ENCODE measurements at regions not wholly inside any gene's neighbourhood (a gene's known extent, or its start where the extent isn't known, plus 50 kb on each side); places are given as distances from the start of the nearest gene placed in this dataset.

DNA sequence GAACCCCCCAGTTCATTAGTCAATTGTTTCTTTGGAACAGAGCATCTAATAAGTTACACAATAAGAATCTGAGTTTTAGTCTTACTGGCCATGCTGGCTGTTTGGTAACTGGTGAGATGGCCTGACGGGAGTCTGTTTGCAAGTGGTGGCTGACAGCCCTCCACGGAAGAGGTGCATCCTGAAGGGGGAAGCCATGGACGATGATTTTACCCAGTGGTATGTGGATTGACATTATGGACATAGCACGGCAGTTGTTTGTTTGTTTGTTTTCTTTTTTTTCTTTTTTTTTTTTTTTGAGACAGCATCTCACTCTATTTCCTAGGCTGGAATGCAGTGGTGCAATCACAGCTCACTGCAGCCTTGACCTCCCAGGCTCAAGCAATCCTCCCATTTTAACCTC is 156.0 kb downstream of the RPLP1 start:
- no peak for TF ChIP-seq EZH2phosphoT487 (IDR thresholded peaks at IDR 0.05; ENCODE audit: borderline replicate concordance)
- TF ChIP-seq, protein P1, sequence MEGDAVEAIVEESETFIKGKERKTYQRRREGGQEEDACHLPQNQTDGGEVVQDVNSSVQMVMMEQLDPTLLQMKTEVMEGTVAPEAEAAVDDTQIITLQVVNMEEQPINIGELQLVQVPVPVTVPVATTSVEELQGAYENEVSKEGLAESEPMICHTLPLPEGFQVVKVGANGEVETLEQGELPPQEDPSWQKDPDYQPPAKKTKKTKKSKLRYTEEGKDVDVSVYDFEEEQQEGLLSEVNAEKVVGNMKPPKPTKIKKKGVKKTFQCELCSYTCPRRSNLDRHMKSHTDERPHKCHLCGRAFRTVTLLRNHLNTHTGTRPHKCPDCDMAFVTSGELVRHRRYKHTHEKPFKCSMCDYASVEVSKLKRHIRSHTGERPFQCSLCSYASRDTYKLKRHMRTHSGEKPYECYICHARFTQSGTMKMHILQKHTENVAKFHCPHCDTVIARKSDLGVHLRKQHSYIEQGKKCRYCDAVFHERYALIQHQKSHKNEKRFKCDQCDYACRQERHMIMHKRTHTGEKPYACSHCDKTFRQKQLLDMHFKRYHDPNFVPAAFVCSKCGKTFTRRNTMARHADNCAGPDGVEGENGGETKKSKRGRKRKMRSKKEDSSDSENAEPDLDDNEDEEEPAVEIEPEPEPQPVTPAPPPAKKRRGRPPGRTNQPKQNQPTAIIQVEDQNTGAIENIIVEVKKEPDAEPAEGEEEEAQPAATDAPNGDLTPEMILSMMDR (conservative IDR thresholded peaks at IDR 0.05; ENCODE audit: low read length), result no peak

Data from Loucy (cell line).